ENCODE measurements at regions not wholly inside any gene's neighbourhood (a gene's known extent, or its start where the extent isn't known, plus 50 kb on each side); places are given as distances from the start of the nearest gene placed in this dataset.

DNA sequence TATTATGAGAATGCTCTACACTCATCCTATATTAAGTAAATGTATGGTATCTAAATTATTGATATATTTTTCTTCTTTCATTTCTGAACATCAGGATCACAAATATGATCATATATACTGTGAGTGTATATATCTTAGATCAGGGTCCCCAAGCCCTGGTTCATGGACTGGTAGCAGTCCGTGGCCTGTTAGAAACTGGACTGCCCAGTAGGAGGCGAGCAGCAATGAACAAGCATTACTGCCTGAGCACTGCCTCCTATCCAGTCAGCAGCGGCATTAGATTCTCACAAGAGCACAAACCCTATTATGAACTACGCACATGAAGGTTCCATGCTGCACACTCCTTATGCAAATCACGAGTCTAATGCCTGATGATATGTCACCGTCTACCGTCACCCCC, 1247.1 kb upstream of the NXPH2 start:
- TF ChIP-seq, protein P1, sequence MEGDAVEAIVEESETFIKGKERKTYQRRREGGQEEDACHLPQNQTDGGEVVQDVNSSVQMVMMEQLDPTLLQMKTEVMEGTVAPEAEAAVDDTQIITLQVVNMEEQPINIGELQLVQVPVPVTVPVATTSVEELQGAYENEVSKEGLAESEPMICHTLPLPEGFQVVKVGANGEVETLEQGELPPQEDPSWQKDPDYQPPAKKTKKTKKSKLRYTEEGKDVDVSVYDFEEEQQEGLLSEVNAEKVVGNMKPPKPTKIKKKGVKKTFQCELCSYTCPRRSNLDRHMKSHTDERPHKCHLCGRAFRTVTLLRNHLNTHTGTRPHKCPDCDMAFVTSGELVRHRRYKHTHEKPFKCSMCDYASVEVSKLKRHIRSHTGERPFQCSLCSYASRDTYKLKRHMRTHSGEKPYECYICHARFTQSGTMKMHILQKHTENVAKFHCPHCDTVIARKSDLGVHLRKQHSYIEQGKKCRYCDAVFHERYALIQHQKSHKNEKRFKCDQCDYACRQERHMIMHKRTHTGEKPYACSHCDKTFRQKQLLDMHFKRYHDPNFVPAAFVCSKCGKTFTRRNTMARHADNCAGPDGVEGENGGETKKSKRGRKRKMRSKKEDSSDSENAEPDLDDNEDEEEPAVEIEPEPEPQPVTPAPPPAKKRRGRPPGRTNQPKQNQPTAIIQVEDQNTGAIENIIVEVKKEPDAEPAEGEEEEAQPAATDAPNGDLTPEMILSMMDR (tag by site-specific recombination; IDR thresholded peaks at IDR 0.05): no peak
- no peak for TF ChIP-seq ZNF274 (IDR thresholded peaks at IDR 0.05; ENCODE audit: low read length)
- no peak for TF ChIP-seq ZNF274 (tag by site-specific recombination; IDR thresholded peaks at IDR 0.05; ENCODE audit: borderline replicate concordance)
- no peak for TF ChIP-seq ZNF138 (tag by site-specific recombination; IDR thresholded peaks at IDR 0.05; ENCODE audit: borderline replicate concordance)
- TF ChIP-seq ZNF10 (tag by site-specific recombination; IDR thresholded peaks at IDR 0.05): no peak
- no peak for TF ChIP-seq HOXC10 (CRISPR knock-in tag; IDR thresholded peaks at IDR 0.05)
- no peak for TF ChIP-seq ZNF239 (tag by site-specific recombination; IDR thresholded peaks at IDR 0.05)
- TF ChIP-seq ZBTB7A (tag by site-specific recombination; IDR thresholded peaks at IDR 0.05; ENCODE audit: low read depth): no peak
- no peak for TF ChIP-seq PBX3 (CRISPR knock-in tag; IDR thresholded peaks at IDR 0.05)
- no peak for TF ChIP-seq ZSCAN30 (tag by site-specific recombination; IDR thresholded peaks at IDR 0.05)
- TF ChIP-seq REPIN1 (tag by site-specific recombination; IDR thresholded peaks at IDR 0.05; ENCODE audit: low read depth): no peak
- no peak for TF ChIP-seq RBAK (tag by site-specific recombination; IDR thresholded peaks at IDR 0.05)
- TF ChIP-seq ZNF600 (tag by site-specific recombination; IDR thresholded peaks at IDR 0.05): no peak
- no peak for TF ChIP-seq ZNF350 (tag by site-specific recombination; IDR thresholded peaks at IDR 0.05)
- no peak for TF ChIP-seq ZNF621 (tag by site-specific recombination; IDR thresholded peaks at IDR 0.05)
